ENCODE measurements at regions not wholly inside any gene's neighbourhood (a gene's known extent, or its start where the extent isn't known, plus 50 kb on each side); places are given as distances from the start of the nearest gene placed in this dataset.

DNA sequence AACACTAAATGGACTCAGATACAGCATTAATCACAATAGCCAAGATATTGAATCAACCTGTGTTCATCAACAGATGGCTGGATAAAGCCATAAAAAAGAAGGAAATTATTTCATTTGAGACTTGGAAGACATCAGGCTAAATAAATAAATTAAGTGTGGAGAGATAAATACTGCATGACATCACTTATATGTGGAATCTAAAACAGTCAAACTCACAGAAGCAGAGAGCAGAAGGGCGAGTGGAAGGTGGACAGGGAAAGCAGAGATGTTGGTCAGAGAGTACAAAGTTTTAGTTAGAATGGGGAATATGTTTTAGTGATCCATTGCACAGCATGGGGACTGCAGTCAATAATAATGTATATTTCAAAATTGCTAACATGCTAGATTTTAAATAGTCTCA, 207.2 kb downstream of the VAPA start:
- Histone ChIP-seq H4K20me1 (ENCODE audit: insufficient read depth, low read length, poor library complexity, severe bottlenecking) (no peaks in the 10 kb centered on the region), H3K36me3 (ENCODE audit: insufficient read depth, low read length) (no peaks in the 10 kb centered on the region), H3K27me3 (ENCODE audit: insufficient read depth, low read length, poor library complexity, severe bottlenecking) (no peaks in the 10 kb centered on the region), H3K9ac (ENCODE audit: low read depth, low read length, poor library complexity, severe bottlenecking) (no peak overlapping the region), H3F3A (ENCODE audit: low read depth) (no peaks in the 10 kb centered on the region), H2AFZ (ENCODE audit: low read length) (no peak overlapping the region), H3K9me3 (ENCODE audit: insufficient read depth, low read depth, low read length) (no peaks in the 10 kb centered on the region), H3K4me2 (ENCODE audit: low read depth, low read length, poor library complexity, severe bottlenecking) (no peak overlapping the region), H3K4me3 (ENCODE audit: low read length, poor library complexity, severe bottlenecking) (no peak overlapping the region), H3K9me2 (replicated peaks; ENCODE audit: low read depth, low read length) (no peaks in the 10 kb centered on the region), H3K79me2 (ENCODE audit: insufficient read depth, low read length) (no peaks in the 10 kb centered on the region), H3K4me1 (ENCODE audit: insufficient read depth, low read length, poor library complexity, severe bottlenecking) (no peaks in the 10 kb centered on the region)
- no peak for TF ChIP-seq EZH2phosphoT487 (IDR thresholded peaks at IDR 0.05; ENCODE audit: borderline replicate concordance)
- TF ChIP-seq, protein P1, sequence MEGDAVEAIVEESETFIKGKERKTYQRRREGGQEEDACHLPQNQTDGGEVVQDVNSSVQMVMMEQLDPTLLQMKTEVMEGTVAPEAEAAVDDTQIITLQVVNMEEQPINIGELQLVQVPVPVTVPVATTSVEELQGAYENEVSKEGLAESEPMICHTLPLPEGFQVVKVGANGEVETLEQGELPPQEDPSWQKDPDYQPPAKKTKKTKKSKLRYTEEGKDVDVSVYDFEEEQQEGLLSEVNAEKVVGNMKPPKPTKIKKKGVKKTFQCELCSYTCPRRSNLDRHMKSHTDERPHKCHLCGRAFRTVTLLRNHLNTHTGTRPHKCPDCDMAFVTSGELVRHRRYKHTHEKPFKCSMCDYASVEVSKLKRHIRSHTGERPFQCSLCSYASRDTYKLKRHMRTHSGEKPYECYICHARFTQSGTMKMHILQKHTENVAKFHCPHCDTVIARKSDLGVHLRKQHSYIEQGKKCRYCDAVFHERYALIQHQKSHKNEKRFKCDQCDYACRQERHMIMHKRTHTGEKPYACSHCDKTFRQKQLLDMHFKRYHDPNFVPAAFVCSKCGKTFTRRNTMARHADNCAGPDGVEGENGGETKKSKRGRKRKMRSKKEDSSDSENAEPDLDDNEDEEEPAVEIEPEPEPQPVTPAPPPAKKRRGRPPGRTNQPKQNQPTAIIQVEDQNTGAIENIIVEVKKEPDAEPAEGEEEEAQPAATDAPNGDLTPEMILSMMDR (conservative IDR thresholded peaks at IDR 0.05; ENCODE audit: low read length): no peak

DNA sequence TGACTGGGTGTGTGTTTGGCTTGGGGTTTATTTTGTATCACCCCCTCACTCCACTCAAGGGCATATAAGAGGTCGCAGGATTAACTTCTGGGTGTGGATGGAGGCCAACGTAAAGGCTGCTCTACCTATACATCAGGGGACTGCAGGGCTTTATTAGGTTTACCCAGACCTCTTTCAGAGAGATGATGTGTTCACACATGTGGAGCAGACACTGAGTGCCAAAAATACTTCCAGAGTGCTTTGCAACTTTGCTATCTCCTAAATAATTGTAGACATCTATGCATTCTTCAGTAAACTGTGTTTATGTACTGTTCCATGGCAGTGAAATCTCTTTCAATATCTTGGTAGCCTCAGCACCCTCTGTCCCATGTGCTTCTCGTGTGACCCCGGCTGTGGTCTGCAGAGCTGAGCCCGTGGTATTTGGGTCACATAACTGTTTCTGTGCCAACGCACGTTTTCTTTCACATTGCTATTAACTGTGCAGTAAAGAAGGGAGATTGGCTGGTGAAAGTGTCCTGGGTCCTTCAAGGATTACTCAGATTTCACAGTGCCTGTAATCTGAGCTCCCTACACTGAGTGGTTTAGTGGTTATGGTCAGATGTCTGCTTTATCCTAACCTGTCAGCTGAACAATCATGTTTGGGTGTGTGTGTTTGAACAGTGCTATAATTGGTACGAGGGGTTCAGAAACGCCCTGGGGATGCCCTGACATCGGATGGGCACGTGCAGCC, 208.1 kb downstream of the VAPA start:
- Histone ChIP-seq H3K9me3 (ENCODE audit: insufficient read depth, low read depth, low read length) (no peaks in the 10 kb centered on the region), H3K9me2 (replicated peaks; ENCODE audit: low read depth, low read length) (no peaks in the 10 kb centered on the region), H3K4me2 (ENCODE audit: low read depth, low read length, poor library complexity, severe bottlenecking) (no peak overlapping the region), H3K79me2 (ENCODE audit: insufficient read depth, low read length) (no peaks in the 10 kb centered on the region), H3F3A (ENCODE audit: low read depth) (no peaks in the 10 kb centered on the region), H3K4me1 (ENCODE audit: insufficient read depth, low read length, poor library complexity, severe bottlenecking) (no peaks in the 10 kb centered on the region), H4K20me1 (ENCODE audit: insufficient read depth, low read length, poor library complexity, severe bottlenecking) (no peaks in the 10 kb centered on the region), H2AFZ (ENCODE audit: low read length) (no peak overlapping the region), H3K4me3 (ENCODE audit: low read length, poor library complexity, severe bottlenecking) (no peak overlapping the region), H3K27me3 (ENCODE audit: insufficient read depth, low read length, poor library complexity, severe bottlenecking) (no peaks in the 10 kb centered on the region), H3K9ac (ENCODE audit: low read depth, low read length, poor library complexity, severe bottlenecking) (no peak overlapping the region), H3K36me3 (ENCODE audit: insufficient read depth, low read length) (no peaks in the 10 kb centered on the region)
- TF ChIP-seq, protein P1 (conservative IDR thresholded peaks at IDR 0.05; ENCODE audit: low read length): no peak
- TF ChIP-seq EZH2phosphoT487 (IDR thresholded peaks at IDR 0.05; ENCODE audit: borderline replicate concordance): no peak

DNA sequence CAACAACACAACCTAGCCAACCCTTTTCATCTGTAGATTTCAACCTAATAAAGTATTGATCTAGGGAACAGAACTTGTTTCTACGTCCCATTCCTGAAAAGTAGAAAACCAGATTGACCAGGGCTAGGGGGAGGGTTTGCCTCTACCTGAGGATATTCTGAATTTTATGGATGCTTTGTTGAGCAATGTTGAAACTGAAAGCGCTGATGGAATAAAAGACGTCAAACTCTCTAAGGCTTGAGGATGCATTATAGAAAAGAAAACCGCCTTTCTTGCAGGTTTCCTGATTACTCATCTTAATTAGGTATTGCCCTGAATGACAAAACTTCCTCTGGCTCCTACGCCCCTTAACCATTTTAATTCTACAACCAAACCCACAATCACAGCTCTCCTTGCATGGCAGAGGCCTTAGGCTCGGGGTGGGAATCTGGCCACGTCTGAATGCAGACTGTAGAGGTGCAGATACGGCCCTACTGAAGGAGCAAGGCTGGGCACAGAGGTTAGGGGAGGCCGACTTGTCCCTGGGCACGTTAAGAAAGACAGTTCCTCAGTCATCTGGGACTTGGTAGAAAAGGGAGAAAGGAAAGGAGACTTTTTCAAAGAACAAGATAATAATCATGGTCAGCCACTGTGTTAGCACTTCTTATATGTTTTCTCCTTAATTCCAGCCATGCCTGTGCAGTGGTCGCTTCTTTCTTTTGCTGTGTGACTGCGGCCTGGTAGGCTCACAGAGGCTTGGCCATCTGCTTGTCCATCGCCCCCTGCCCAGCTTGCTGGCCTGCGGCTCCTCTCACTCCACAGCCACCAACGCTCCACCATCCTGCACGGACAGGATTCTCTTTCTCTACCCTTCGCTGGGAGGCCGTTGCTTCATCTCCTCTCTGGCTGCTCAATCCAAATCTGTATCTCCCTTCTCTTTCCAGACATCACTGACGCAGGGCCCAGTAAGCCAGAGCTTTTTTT, 209.5 kb downstream of the VAPA start:
- H2AFZ ChIP-seq (ENCODE audit: low read length): no peak overlapping the region
- no peaks in the 10 kb centered on the region for H3K36me3 ChIP-seq (ENCODE audit: insufficient read depth, low read length)
- no peak overlapping the region for H3K4me3 ChIP-seq (ENCODE audit: low read length, poor library complexity, severe bottlenecking)
- no peaks in the 10 kb centered on the region for H4K20me1 ChIP-seq (ENCODE audit: insufficient read depth, low read length, poor library complexity, severe bottlenecking)
- H3K9ac ChIP-seq (ENCODE audit: low read depth, low read length, poor library complexity, severe bottlenecking): no peak overlapping the region
- no peaks in the 10 kb centered on the region for H3K27me3 ChIP-seq (ENCODE audit: insufficient read depth, low read length, poor library complexity, severe bottlenecking)
- no peaks in the 10 kb centered on the region for H3F3A ChIP-seq (ENCODE audit: low read depth)
- TF ChIP-seq EZH2phosphoT487 (IDR thresholded peaks at IDR 0.05; ENCODE audit: borderline replicate concordance): no peak
- TF ChIP-seq, protein P1 (conservative IDR thresholded peaks at IDR 0.05; ENCODE audit: low read length): no peak
- no peak overlapping the region for H3K4me2 ChIP-seq (ENCODE audit: low read depth, low read length, poor library complexity, severe bottlenecking)
- H3K79me2 ChIP-seq (ENCODE audit: insufficient read depth, low read length): no peaks in the 10 kb centered on the region
- no peaks in the 10 kb centered on the region for H3K9me2 ChIP-seq (replicated peaks; ENCODE audit: low read depth, low read length)
- no peaks in the 10 kb centered on the region for H3K4me1 ChIP-seq (ENCODE audit: insufficient read depth, low read length, poor library complexity, severe bottlenecking)
- H3K9me3 ChIP-seq (ENCODE audit: insufficient read depth, low read depth, low read length): no peaks in the 10 kb centered on the region
